C4-2B (cell line): ENCODE measurements at regions not wholly inside any gene's neighbourhood (a gene's known extent, or its start where the extent isn't known, plus 50 kb on each side); places are given as distances from the start of the nearest gene placed in this dataset.

ENCODE experiments used
- H3K27ac ChIP-seq: fragments of 450-650 bp; 2 replicates; pipeline ENCODE4 v1.5.1; 2017
- ZFX ChIP-seq: fragments of 450-650 bp; IDR thresholded peaks from 2 replicates; pipeline ENCODE4 v1.6.1; 2017
- TF ChIP-seq, protein P1 (sequence below): fragments of 450-650 bp; conservative IDR thresholded peaks from 2 replicates; pipeline ENCODE4 v1.5.1; 2017; ENCODE audit warnings: mild to moderate bottlenecking

DNA sequence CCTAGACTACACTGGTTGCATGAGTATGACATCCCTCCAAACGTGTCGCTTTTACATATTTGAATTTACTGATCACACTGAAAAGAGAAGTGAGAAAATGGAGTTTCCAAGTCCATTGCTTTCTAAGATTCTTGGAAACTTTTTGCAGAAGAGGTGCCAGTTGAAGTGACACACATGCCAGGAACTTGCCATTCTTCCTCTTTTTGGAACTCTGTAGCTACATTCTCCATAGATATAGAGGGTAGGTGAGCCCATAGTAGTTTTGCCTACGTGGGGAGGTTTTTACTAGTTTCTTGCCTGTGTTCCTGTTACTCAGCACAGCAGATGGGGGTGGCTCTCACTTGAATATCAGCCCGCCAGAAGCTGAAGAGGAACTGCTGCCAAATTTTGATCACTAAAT, 286.6 kb upstream of the NRP1 start:
- H3K27ac ChIP-seq = no peak overlapping the region
- no peak for TF ChIP-seq ZFX
- TF ChIP-seq, protein P1, sequence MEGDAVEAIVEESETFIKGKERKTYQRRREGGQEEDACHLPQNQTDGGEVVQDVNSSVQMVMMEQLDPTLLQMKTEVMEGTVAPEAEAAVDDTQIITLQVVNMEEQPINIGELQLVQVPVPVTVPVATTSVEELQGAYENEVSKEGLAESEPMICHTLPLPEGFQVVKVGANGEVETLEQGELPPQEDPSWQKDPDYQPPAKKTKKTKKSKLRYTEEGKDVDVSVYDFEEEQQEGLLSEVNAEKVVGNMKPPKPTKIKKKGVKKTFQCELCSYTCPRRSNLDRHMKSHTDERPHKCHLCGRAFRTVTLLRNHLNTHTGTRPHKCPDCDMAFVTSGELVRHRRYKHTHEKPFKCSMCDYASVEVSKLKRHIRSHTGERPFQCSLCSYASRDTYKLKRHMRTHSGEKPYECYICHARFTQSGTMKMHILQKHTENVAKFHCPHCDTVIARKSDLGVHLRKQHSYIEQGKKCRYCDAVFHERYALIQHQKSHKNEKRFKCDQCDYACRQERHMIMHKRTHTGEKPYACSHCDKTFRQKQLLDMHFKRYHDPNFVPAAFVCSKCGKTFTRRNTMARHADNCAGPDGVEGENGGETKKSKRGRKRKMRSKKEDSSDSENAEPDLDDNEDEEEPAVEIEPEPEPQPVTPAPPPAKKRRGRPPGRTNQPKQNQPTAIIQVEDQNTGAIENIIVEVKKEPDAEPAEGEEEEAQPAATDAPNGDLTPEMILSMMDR = no peak

DNA sequence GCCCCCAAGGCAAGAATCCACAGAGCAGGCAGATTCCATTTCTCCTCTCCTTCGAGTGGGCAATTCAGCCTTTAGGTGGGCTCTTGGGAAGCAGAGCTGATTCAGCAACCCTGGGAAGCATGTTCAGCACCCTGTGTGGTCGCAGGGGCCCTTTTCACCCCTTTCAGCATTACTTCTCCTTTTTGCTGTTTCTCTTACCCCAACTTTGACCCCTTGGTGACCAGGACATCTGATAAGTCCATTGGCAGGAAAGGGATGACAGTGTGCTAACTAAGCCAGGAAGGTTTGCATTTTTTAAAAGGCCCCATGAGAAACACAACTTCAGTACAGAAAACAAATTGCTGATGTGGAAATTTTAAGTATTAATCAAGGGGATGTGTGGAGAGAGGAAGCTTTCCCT, 283.7 kb upstream of the NRP1 start:
- H3K27ac ChIP-seq = no peak overlapping the region
- TF ChIP-seq, protein P1 = no peak
- TF ChIP-seq ZFX = no peak

DNA sequence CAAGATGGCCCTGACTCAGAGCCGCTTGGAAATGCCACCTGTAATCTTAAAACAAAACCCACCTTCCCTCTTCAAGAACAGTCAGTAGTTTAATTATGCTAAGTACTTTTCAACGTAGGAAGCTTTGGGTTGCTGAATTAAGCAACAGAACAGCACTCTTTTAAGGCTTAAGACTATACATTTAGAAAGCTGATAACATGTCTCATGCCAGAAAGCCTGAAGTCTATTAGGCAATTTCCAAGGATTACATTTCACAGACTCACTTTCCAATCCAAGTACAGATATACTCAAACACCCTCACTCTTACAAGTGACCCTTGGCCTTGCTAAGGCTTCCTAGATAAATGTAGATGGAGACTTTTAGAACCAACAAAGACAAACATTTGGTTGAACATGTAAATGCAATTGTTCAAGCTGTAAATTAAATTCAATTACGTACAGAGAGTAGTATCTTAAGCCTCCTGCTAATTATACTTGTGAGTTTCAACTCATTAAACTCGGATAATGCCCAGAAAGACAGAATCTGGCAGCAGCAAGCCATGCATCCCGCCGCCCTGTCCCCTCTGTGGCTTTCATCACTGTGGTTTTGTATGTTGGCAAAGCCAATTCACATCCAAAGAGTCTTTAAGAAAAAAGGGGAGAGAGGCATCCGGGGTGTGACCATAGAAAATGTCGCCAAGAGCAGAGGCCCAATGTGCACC, 283.1 kb upstream of the NRP1 start:
- TF ChIP-seq ZFX = no peak
- TF ChIP-seq, protein P1 = no peak
- no peak overlapping the region for H3K27ac ChIP-seq

DNA sequence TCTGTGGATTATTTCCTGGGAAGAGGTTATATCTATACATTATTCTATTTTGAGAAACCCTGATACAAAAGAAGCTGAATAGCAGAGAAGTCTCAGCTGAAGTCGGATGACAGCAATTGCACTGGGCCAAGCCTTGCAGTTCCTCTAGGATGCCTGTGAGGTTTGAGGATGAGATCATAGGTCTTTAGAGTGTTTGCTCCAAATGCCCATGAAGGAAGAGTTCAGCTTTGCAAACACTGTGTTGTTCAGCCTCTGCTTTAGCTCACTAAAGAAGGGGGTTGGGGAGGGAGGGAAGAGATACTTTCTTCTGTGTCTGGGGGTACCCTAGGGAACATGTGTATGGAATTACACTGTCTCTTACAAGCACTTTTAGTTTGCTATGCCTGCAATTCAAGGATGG, 282.5 kb upstream of the NRP1 start:
- TF ChIP-seq, protein P1 = no peak
- TF ChIP-seq ZFX = no peak
- H3K27ac ChIP-seq = no peak overlapping the region

DNA sequence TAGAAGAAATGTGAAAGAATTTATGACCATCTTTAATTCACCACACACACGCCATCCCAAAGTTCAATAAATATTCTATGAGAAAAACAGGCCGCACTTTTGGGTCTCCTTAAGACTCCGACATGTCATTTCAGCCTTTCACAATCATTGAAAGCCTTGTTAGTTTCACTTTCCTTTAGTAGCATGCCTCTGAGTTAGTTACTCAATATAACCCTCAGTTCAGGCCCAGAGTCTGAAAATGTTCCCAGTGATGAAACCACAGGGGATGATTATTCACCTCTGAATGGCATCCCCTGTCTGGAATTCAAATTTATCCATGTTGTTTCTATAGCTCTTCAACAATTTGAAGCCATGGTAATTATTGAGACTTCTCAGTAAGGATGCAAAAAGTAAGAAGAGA, 278.1 kb upstream of the NRP1 start:
- no peak overlapping the region for H3K27ac ChIP-seq
- TF ChIP-seq ZFX = no peak
- TF ChIP-seq, protein P1 = no peak

DNA sequence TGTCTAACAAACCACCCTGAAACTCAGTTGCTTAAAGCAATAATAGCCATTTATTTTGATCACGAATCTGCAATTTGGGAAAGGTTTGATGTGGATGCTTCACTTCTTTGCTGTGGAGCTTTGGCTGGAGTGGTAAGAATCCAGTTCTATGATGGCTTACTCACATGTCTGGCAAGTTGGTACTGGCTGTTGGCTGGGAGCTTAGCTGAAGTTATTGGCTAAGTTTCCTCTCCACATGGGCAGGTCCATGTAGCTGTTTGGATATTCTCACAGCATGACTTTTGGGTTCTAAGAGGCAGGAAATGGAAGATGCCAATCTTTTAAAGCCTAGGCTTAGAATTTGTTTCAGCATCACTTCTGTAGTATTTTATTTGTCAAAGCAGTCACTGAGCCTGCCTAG, 277.6 kb upstream of the NRP1 start:
- no peak overlapping the region for H3K27ac ChIP-seq
- no peak for TF ChIP-seq ZFX
- TF ChIP-seq, protein P1 = no peak

DNA sequence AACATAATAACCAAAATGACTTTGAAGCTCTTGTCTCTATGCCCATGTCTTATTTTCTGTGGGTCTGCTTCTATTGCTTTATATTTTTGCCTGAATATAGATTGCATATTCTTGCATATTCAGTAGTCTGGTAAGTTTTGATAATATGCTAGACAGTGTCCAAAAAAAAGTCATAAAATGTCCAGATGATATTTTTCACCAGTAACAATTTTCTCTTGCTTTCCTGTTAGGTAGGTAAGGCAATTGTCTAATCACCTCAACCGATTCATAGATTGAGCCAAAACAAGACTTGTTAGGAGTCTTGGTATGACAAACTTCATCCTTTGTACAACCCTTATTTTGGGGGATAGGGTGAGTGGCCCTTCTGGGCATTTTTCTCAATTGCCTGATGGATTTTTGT, 277.0 kb upstream of the NRP1 start:
- TF ChIP-seq ZFX = no peak
- TF ChIP-seq, protein P1 = no peak
- H3K27ac ChIP-seq = no peak overlapping the region
